ENCODE measurements at regions not wholly inside any gene's neighbourhood (a gene's known extent, or its start where the extent isn't known, plus 50 kb on each side); places are given as distances from the start of the nearest gene placed in this dataset.

DNA sequence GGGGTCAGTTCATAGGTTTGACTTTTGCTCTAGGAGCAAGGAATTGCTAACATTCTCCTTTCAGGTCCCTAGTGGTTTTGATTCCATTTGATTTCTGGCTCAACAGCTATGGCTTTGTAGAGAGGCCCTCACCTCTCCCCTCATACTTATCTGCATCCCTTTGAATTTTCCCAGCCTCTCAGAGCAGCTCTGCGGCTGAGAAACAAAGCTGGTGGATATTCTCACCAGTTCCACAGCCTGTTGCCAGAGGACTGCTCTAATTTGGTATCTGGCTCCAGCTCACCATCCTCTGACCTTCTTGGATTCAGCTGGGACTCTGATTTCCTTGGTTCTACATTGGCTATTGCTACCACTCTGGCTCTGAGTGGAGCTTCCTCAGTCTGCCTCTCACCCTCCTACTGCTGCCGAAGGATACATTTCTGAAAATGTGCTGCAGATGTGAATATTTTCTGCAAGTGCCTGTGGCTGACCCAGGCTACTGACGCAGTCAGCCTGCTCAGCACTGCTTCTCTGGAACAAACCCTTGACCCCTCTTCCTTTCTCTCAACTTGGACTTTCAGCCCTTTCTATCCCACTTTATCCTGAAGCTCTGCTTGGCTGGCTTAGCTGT is 110.9 kb upstream of the ENPEP start:
- no peaks in the 10 kb centered on the region for H3K36me3 ChIP-seq (ENCODE audit: insufficient read depth, low read length)
- no peak overlapping the region for H3K4me3 ChIP-seq (ENCODE audit: low read depth, low read length)
- peaks cover 51% of the 10 kb centered on the region for H3K27me3 ChIP-seq (ENCODE audit: insufficient read depth, low read length)
- no peaks in the 10 kb centered on the region for H3K79me2 ChIP-seq (ENCODE audit: control insufficient read depth, insufficient read depth, low read length, unreplicated experiment)
- no peak overlapping the region for H3K27ac ChIP-seq (ENCODE audit: low read depth, low read length)
- no peak overlapping the region for H2AFZ ChIP-seq (ENCODE audit: low read length, unreplicated experiment)
- H3K4me1 ChIP-seq (ENCODE audit: control insufficient read depth, insufficient read depth, low read length, unreplicated experiment), result no peaks in the 10 kb centered on the region

DNA sequence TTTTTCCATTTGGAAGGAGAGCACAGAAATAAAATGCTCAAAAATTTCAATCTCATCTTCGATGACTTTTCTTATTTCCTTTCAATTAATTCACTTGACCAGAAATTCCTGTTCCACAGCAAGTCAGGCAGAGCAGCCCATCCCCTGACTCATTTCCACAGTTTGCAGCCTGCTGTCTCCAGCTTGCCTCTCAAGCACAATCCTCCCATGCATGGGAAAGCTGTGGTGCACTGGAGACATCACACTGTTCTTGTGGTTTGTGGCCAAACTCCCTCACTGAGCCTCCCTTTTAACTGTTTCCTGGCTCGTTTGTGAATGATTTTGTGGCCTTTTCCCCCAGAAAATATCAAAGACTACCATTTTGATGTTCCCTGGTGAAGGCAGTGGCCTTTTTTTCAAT is 114.0 kb upstream of the ENPEP start:
- H3K36me3 ChIP-seq (ENCODE audit: insufficient read depth, low read length), result no peaks in the 10 kb centered on the region

DNA sequence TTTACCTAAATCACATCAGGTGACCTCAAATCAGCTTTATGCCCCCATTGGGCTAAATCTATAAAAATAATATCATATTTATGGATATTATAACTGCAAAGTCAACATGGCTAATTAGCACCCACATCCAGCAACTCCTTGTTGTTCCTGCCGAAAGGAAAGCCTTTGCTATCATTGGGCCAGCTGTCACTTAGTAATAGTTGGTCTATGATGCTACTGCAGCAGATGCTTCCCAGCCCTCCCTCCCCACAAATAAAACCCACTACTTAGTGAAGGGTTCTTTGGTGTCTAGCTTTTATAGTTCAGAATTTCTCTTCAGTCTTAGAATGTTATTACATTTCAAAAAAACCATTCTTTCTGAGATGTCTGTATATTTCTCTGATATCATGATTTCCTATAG is 116.9 kb upstream of the ENPEP start:
- H3K27me3 ChIP-seq (ENCODE audit: insufficient read depth, low read length), result peaks cover 47% of the 10 kb centered on the region; the same call in 1 of the 2 replicates
- H2AFZ ChIP-seq (ENCODE audit: low read length, unreplicated experiment), result no peak overlapping the region
- H3K4me1 ChIP-seq (ENCODE audit: control insufficient read depth, insufficient read depth, low read length, unreplicated experiment), result no peaks in the 10 kb centered on the region
- H3K36me3 ChIP-seq (ENCODE audit: insufficient read depth, low read length), result no peaks in the 10 kb centered on the region
- H3K79me2 ChIP-seq (ENCODE audit: control insufficient read depth, insufficient read depth, low read length, unreplicated experiment), result no peaks in the 10 kb centered on the region
- no peak overlapping the region for H3K4me3 ChIP-seq (ENCODE audit: low read depth, low read length)
- no peak overlapping the region for H3K27ac ChIP-seq (ENCODE audit: low read depth, low read length)

More for the DNA sequence above, 114.0 kb upstream of the ENPEP start:
- Histone ChIP-seq H3K79me2 (ENCODE audit: control insufficient read depth, insufficient read depth, low read length, unreplicated experiment) (no peaks in the 10 kb centered on the region), H3K4me3 (ENCODE audit: low read depth, low read length) (no peak overlapping the region), H3K4me1 (ENCODE audit: control insufficient read depth, insufficient read depth, low read length, unreplicated experiment) (no peaks in the 10 kb centered on the region), H3K27me3 (ENCODE audit: insufficient read depth, low read length) (peaks cover 50% of the 10 kb centered on the region), H2AFZ (ENCODE audit: low read length, unreplicated experiment) (no peak overlapping the region), H3K27ac (ENCODE audit: low read depth, low read length) (no peak overlapping the region)

DNA sequence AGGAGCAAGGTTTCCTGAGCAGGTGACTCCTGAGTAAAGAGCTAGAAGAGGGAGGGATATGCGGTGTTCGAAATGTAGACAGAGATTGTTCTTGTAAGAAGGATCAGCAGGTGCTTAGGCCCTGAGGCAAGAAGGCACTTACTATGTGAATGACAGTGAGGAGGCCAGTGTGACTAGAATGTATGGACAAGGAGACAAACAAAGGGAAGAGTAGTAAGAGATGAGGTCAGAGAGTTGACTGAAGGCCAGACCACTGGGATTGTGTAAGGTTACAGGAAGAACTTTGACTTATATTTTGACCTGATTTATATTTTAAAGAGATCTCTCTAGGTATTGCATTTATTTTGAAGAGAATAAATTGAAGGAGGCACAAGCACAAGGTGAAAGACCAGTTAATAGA is 118.4 kb upstream of the ENPEP start:
- no peaks in the 10 kb centered on the region for H3K36me3 ChIP-seq (ENCODE audit: insufficient read depth, low read length)
- H3K4me3 ChIP-seq (ENCODE audit: low read depth, low read length), result no peak overlapping the region
- no peak overlapping the region for H2AFZ ChIP-seq (ENCODE audit: low read length, unreplicated experiment)
- no peaks in the 10 kb centered on the region for H3K79me2 ChIP-seq (ENCODE audit: control insufficient read depth, insufficient read depth, low read length, unreplicated experiment)
- H3K4me1 ChIP-seq (ENCODE audit: control insufficient read depth, insufficient read depth, low read length, unreplicated experiment), result no peaks in the 10 kb centered on the region
- H3K27me3 ChIP-seq (ENCODE audit: insufficient read depth, low read length), result peaks cover 62% of the 10 kb centered on the region
- no peak overlapping the region for H3K27ac ChIP-seq (ENCODE audit: low read depth, low read length)

DNA sequence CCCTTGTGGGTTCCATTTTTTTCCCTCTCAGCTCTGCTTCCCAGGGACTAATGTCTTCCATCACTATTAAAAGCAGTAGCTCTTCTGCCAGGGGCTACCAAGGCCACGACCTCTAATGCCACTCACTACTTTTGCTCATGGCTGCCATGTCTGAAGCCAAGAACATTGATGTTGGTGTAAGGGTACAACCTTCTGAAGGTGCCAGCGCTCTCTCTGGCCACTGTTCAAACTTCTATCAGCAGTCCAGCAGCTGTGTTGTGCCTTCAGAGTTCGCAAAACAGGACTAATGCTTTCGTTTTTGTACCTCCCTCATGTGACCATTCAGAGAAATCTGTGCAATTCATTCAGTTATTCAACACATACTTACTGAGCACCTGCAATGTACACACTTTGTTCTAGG is 121.5 kb upstream of the ENPEP start:
- no peaks in the 10 kb centered on the region for H3K4me1 ChIP-seq (ENCODE audit: control insufficient read depth, insufficient read depth, low read length, unreplicated experiment)
- H3K27ac ChIP-seq (ENCODE audit: low read depth, low read length), result no peak overlapping the region
- peaks cover 43% of the 10 kb centered on the region for H3K27me3 ChIP-seq (ENCODE audit: insufficient read depth, low read length)
- H3K79me2 ChIP-seq (ENCODE audit: control insufficient read depth, insufficient read depth, low read length, unreplicated experiment), result no peaks in the 10 kb centered on the region
- 0 out of 2 replicates have a peak overlapping the region, but pooled peaks have one; percentile 21 for H3K4me3 ChIP-seq (ENCODE audit: low read depth, low read length)
- no peaks in the 10 kb centered on the region for H3K36me3 ChIP-seq (ENCODE audit: insufficient read depth, low read length)
- no peak overlapping the region for H2AFZ ChIP-seq (ENCODE audit: low read length, unreplicated experiment)

DNA sequence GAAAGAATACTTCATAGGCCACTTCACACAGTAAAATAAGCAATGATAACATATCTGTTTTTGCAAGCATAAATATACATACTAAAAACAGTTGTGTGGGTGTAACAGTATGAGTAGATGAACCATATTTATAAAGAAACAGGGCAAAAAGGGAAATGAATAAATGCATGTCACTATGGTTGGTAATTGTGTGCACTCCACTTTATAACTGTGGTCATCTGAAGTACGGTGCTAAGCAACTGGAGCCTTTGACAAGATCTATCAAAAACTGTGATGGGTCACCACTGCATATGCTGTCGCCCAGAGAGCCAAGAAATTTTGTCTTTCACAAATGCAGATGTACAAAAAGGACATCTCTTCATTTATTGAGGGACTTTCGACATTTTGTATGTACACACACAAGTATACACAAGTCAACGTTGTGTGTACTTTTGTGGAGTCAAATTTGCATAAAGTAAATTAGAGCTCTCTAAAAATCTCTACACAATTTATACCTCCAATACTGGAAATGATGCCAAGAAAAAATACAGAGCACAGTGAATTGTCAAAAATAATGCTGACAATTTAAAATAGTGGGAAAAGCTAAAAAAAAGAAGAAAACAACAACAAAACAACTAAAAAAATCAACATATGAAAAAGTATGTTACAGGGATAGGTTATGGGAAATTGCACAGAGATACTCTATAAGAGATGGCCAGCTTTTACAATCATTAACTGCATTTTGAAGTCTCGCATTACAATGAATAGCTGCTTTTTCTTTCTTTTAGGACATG is 123.1 kb upstream of the ENPEP start:
- Histone ChIP-seq H3K4me1 (ENCODE audit: control insufficient read depth, insufficient read depth, low read length, unreplicated experiment) (no peaks in the 10 kb centered on the region), H3K79me2 (ENCODE audit: control insufficient read depth, insufficient read depth, low read length, unreplicated experiment) (no peaks in the 10 kb centered on the region), H3K27me3 (ENCODE audit: insufficient read depth, low read length) (peaks cover 39% of the 10 kb centered on the region), H3K36me3 (ENCODE audit: insufficient read depth, low read length) (no peaks in the 10 kb centered on the region), H3K4me3 (ENCODE audit: low read depth, low read length) (no peak overlapping the region), H3K27ac (ENCODE audit: low read depth, low read length) (no peak overlapping the region), H2AFZ (ENCODE audit: low read length, unreplicated experiment) (no peak overlapping the region)

DNA sequence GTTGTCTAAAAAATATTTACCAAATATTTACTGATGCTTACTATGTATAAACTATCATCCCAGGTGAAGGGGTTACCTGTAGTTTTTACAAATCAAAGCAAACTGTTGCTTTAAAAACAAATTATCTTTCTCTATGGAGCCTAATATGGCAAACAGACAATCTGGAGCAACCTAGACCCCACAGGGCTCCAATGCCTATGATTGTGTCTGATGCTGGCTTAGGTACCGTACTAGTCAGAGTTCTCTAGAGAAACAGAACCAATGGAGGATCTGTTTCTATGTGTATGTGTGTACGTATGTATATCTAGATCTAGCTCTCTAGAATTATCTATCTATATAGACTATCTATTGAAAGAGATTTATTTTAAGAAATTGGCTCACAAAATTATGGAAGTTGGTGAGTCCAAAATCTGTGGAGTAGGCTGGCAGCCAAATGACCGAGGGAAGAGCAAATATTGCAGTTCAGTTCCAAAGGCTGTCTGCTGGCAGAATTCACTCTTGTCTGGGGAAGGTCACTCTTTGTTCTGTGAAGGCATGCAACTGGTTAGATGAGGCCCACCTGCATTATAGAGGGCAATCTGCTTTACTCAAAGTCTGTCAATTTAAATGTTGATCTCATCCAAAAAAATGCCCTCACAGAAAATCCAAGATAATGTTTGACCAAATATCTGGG is 127.1 kb upstream of the ENPEP start:
- Histone ChIP-seq H3K36me3 (ENCODE audit: insufficient read depth, low read length) (no peaks in the 10 kb centered on the region), H3K27me3 (ENCODE audit: insufficient read depth, low read length) (peaks cover 19% of the 10 kb centered on the region), H3K79me2 (ENCODE audit: control insufficient read depth, insufficient read depth, low read length, unreplicated experiment) (no peaks in the 10 kb centered on the region), H3K4me1 (ENCODE audit: control insufficient read depth, insufficient read depth, low read length, unreplicated experiment) (no peaks in the 10 kb centered on the region), H2AFZ (ENCODE audit: low read length, unreplicated experiment) (no peak overlapping the region), H3K4me3 (ENCODE audit: low read depth, low read length) (no peak overlapping the region), H3K27ac (ENCODE audit: low read depth, low read length) (no peak overlapping the region)

DNA sequence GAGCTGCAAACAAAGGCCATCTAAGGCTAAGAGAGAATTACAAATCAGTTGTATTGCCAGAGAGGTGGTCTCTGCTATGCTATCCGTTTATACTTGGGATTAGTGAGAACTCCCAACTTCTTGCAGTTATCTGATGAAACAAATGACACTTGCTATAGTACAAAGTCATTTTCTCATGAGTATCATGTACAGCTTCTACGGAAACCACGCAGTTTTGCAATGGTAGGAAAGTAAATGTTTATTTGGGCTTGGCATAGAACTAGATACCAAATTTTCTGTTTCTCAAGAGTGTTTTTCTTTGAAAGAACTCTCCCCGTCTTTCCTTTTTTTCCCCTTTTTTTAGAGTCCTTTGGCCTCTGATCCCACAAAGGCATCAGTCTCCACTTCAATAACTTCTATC is 128.2 kb upstream of the ENPEP start:
- H3K4me3 ChIP-seq (ENCODE audit: low read depth, low read length), result no peak overlapping the region
- peaks cover 9% of the 10 kb centered on the region; the same call in 1 of the 2 replicates for H3K27me3 ChIP-seq (ENCODE audit: insufficient read depth, low read length)
- no peak overlapping the region for H2AFZ ChIP-seq (ENCODE audit: low read length, unreplicated experiment)
- no peaks in the 10 kb centered on the region for H3K36me3 ChIP-seq (ENCODE audit: insufficient read depth, low read length)
- H3K4me1 ChIP-seq (ENCODE audit: control insufficient read depth, insufficient read depth, low read length, unreplicated experiment), result no peaks in the 10 kb centered on the region
- H3K79me2 ChIP-seq (ENCODE audit: control insufficient read depth, insufficient read depth, low read length, unreplicated experiment), result no peaks in the 10 kb centered on the region
- no peak overlapping the region for H3K27ac ChIP-seq (ENCODE audit: low read depth, low read length)

DNA sequence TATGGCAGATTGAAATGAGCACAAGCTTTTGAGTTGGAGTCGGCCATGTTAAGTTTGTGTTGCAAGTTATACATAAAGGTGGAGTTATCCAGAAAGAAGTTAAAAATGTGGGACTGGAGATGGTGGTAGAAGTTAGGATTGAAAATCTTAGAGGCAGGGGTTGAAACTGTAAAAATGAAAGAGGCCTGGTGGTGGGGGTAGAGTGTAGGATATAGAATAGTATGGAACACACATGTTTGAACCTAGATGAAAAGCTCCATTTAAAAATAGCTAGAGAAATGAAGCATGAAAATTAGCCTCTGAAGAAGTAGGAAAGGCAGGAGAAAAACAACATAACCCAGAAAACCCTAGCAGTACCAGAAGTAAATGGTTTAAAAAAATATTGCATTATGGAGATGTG is 131.8 kb upstream of the ENPEP start:
- H3K27me3 ChIP-seq (ENCODE audit: insufficient read depth, low read length), result peaks cover 9% of the 10 kb centered on the region; the same call in 1 of the 2 replicates
- H3K36me3 ChIP-seq (ENCODE audit: insufficient read depth, low read length), result no peaks in the 10 kb centered on the region
- no peak overlapping the region for H3K27ac ChIP-seq (ENCODE audit: low read depth, low read length)
- H3K4me1 ChIP-seq (ENCODE audit: control insufficient read depth, insufficient read depth, low read length, unreplicated experiment), result no peaks in the 10 kb centered on the region
- H2AFZ ChIP-seq (ENCODE audit: low read length, unreplicated experiment), result no peak overlapping the region
- no peaks in the 10 kb centered on the region for H3K79me2 ChIP-seq (ENCODE audit: control insufficient read depth, insufficient read depth, low read length, unreplicated experiment)
- H3K4me3 ChIP-seq (ENCODE audit: low read depth, low read length), result no peak overlapping the region

DNA sequence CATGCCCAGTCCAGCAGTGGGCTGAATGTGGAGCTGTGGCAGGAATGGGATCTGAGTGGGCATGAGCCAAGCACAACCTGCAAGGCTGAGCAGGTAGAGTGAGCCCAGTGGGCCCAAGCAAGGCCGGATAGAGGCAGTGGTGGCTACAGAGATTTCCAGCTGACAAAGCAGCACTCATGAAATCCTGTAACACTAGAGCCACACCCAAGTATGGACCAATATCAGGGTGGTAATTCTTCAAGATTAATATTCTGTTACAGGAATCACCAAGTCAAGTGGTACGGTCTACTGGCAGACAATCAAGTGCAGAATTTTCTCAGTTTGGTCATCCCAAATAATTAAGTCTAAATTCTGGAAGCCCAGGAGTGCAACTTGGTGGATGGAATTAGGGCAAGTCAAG is 132.4 kb upstream of the ENPEP start:
- Histone ChIP-seq H3K27me3 (ENCODE audit: insufficient read depth, low read length) (peaks cover 12% of the 10 kb centered on the region; the same call in 1 of the 2 replicates), H2AFZ (ENCODE audit: low read length, unreplicated experiment) (no peak overlapping the region), H3K79me2 (ENCODE audit: control insufficient read depth, insufficient read depth, low read length, unreplicated experiment) (no peaks in the 10 kb centered on the region), H3K27ac (ENCODE audit: low read depth, low read length) (no peak overlapping the region), H3K36me3 (ENCODE audit: insufficient read depth, low read length) (no peaks in the 10 kb centered on the region), H3K4me3 (ENCODE audit: low read depth, low read length) (no peak overlapping the region), H3K4me1 (ENCODE audit: control insufficient read depth, insufficient read depth, low read length, unreplicated experiment) (no peaks in the 10 kb centered on the region)

Data from ACC112 (cell line).